ENCODE measurements at regions not wholly inside any gene's neighbourhood (a gene's known extent, or its start where the extent isn't known, plus 50 kb on each side); places are given as distances from the start of the nearest gene placed in this dataset.

GRCh38 chr3:56860939-56861338 is 59.2 kb upstream of the ARHGEF3 start:
- DNase-seq = peak; percentile 12

GRCh38 chr3:56860351-56860750 is 58.6 kb upstream of the ARHGEF3 start:
- DNase-seq = no peak

- DNase-seq = peak; percentile 11
These were observed 56.6 kb upstream of the ARHGEF3 start for GRCh38 chr3:56858331-56858730.

- DNase-seq = no peak
These were observed 55.4 kb upstream of the ARHGEF3 start for GRCh38 chr3:56857178-56857577.

- DNase-seq = no peak
These were observed 55.0 kb upstream of the ARHGEF3 start for GRCh38 chr3:56856752-56857151.

- peak; percentile 63 for DNase-seq
These were observed 54.2 kb upstream of the ARHGEF3 start for GRCh38 chr3:56855856-56856512.

GRCh38 chr3:56854856-56855611 is 53.3 kb upstream of the ARHGEF3 start:
- no peak for DNase-seq

GRCh38 chr3:56851966-56852884 is 50.5 kb upstream of the ARHGEF3 start:
- DNase-seq = no peak
